ENCODE measurements at regions not wholly inside any gene's neighbourhood (a gene's known extent, or its start where the extent isn't known, plus 50 kb on each side); places are given as distances from the start of the nearest gene placed in this dataset.

- WGBS, 2 experiments (ENCODE audit: insufficient coverage in 1 of 2, insufficient read length in 1 of 2): 87 to 93% methylated on average over 3 to 5 of the region's 5 CpGs
- Histone ChIP-seq H3K4me3 (ENCODE audit: low read length) (no peak overlapping the region), H3K27me3 (ENCODE audit: control insufficient read depth, insufficient read depth, low read length, poor library complexity, severe bottlenecking) (no peaks in the 10 kb centered on the region), H3K36me3 (ENCODE audit: control insufficient read depth, insufficient read depth, low read length) (no peaks in the 10 kb centered on the region), H3K9me3 (ENCODE audit: control insufficient read depth, low read length) (no peaks in the 10 kb centered on the region), H3K9ac (ENCODE audit: extremely low read depth, low read length, poor library complexity, severe bottlenecking) (no peak overlapping the region), H3K4me1 (ENCODE audit: control insufficient read depth, insufficient read depth, low read length) (no peaks in the 10 kb centered on the region), H3K27ac (ENCODE audit: low read depth, low read length) (no peak overlapping the region)
- TF ChIP-seq CTCF (conservative IDR thresholded peaks at IDR 0.05): no peak
- no peaks in the 10 kb centered on the region for H3K36me3 Mint-ChIP-seq (ENCODE audit: low read depth)
- H3K27ac Mint-ChIP-seq: no peak overlapping the region
- H3K4me3 Mint-ChIP-seq: no peak overlapping the region
- H3K9me3 Mint-ChIP-seq: no peaks in the 10 kb centered on the region
- peaks cover 8% of the 10 kb centered on the region for H3K27me3 Mint-ChIP-seq (ENCODE audit: insufficient read depth)
- H3K4me1 Mint-ChIP-seq: peaks cover 23% of the 10 kb centered on the region
- no peak for DNase-seq
Measured at GRCh38 chr1:181208967-181209366, 120.5 kb downstream of the IER5 start.

DNA sequence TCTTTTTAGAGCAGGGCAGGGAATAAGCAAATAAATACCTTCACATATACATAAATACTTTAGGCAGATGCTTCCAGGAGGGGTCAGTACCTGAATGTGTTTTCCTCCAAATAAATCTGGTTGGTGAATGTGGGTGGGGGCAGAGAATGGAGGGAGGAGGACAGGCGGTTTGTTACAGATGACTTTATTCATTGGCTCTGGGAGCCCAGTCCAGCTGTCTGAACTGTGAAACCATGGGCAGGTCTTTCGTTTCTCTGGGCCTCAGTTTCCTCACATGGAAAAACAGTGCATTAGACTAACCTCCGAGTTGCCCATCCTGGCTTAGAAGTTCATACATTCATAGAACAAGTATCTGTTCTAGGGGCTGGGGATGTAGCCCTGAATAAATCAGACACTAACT, 124.6 kb downstream of the IER5 start:
- peaks cover 6% of the 10 kb centered on the region for H3K27me3 Mint-ChIP-seq (ENCODE audit: insufficient read depth)
- H3K9me3 Mint-ChIP-seq: peaks cover 4% of the 10 kb centered on the region
- no peak for DNase-seq
- Histone ChIP-seq H3K9me3 (ENCODE audit: control insufficient read depth, low read length) (peaks cover 10% of the 10 kb centered on the region), H3K9ac (ENCODE audit: extremely low read depth, low read length, poor library complexity, severe bottlenecking) (no peak overlapping the region), H3K27me3 (ENCODE audit: control insufficient read depth, insufficient read depth, low read length, poor library complexity, severe bottlenecking) (no peaks in the 10 kb centered on the region), H3K4me3 (ENCODE audit: low read length) (no peak overlapping the region), H3K4me1 (ENCODE audit: control insufficient read depth, insufficient read depth, low read length) (no peaks in the 10 kb centered on the region), H3K27ac (ENCODE audit: low read depth, low read length) (no peak overlapping the region), H3K36me3 (ENCODE audit: control insufficient read depth, insufficient read depth, low read length) (no peaks in the 10 kb centered on the region)
- H3K27ac Mint-ChIP-seq: no peak overlapping the region
- TF ChIP-seq CTCF (conservative IDR thresholded peaks at IDR 0.05): no peak
- no peak overlapping the region for H3K4me3 Mint-ChIP-seq
- H3K36me3 Mint-ChIP-seq (ENCODE audit: low read depth): no peaks in the 10 kb centered on the region
- H3K4me1 Mint-ChIP-seq: peaks cover 27% of the 10 kb centered on the region
- 94 to 95% methylated on average over 3 of the region's 3 CpGs for WGBS, 2 experiments (ENCODE audit: insufficient coverage in 1 of 2, insufficient read length in 1 of 2)

- Mint-ChIP-seq H3K4me1 (peaks cover 47% of the 10 kb centered on the region), H3K27ac (peak overlapping the region; percentile 84), H3K27me3 (ENCODE audit: insufficient read depth) (peaks cover 3% of the 10 kb centered on the region), H3K36me3 (ENCODE audit: low read depth) (no peaks in the 10 kb centered on the region), H3K4me3 (no peak overlapping the region), H3K9me3 (peaks cover 4% of the 10 kb centered on the region)
- Histone ChIP-seq H3K36me3 (ENCODE audit: control insufficient read depth, insufficient read depth, low read length) (no peaks in the 10 kb centered on the region), H3K4me3 (ENCODE audit: low read length) (peak overlapping the region; percentile 36), H3K9me3 (ENCODE audit: control insufficient read depth, low read length) (peaks cover 10% of the 10 kb centered on the region), H3K9ac (ENCODE audit: extremely low read depth, low read length, poor library complexity, severe bottlenecking) (no peak overlapping the region), H3K27me3 (ENCODE audit: control insufficient read depth, insufficient read depth, low read length, poor library complexity, severe bottlenecking) (no peaks in the 10 kb centered on the region), H3K4me1 (ENCODE audit: control insufficient read depth, insufficient read depth, low read length) (peaks cover 4% of the 10 kb centered on the region), H3K27ac (ENCODE audit: low read depth, low read length) (no peak overlapping the region)
- 1 to 17% methylated on average over 1 to 3 of the region's 3 CpGs for WGBS, 2 experiments (ENCODE audit: insufficient coverage in 1 of 2, insufficient read length in 1 of 2)
- peak; percentile 94 for DNase-seq
- peak; percentile 26 for TF ChIP-seq CTCF (conservative IDR thresholded peaks at IDR 0.05)
Measured at GRCh38 chr1:181216591-181216994, 128.1 kb downstream of the IER5 start.

Measured in endodermal cell (in vitro differentiated cells).